Mesendoderm (in vitro differentiated cells): ENCODE measurements at regions not wholly inside any gene's neighbourhood (a gene's known extent, or its start where the extent isn't known, plus 50 kb on each side); places are given as distances from the start of the nearest gene placed in this dataset.

Source experiments
- DNase-seq: peaks from one replicate; pipeline ENCODE4 v3.0.0; 2013
- H2AK5ac ChIP-seq: 2 replicates; pipeline ENCODE4 v1.6.1; 2013; ENCODE audit warnings: low read length, inconsistent platforms
- H2BK120ac ChIP-seq: 2 replicates; pipeline ENCODE4 v1.6.1; 2013; ENCODE audit warnings: low read depth, mild to moderate bottlenecking, low read length, moderate library complexity, mixed read lengths
- H2BK15ac ChIP-seq: replicated peaks from 2 replicates; pipeline ENCODE4 v1.6.1; 2013; ENCODE audit warnings: low read depth, mild to moderate bottlenecking, moderate library complexity
- H2BK5ac ChIP-seq: 2 replicates; pipeline ENCODE4 v1.6.1; 2013; ENCODE audit warnings: low read length, inconsistent platforms
- H3K18ac ChIP-seq: 2 replicates; pipeline ENCODE4 v1.6.1; 2013; ENCODE audit warnings: mild to moderate bottlenecking, low read length, mixed read lengths
- H3K23ac ChIP-seq: one replicate; pipeline ENCODE4 v1.6.1; 2013; ENCODE audit warnings: low read length
- H3K27ac ChIP-seq: 2 replicates; pipeline ENCODE4 v1.5.1; 2013; ENCODE audit warnings: low read depth, mild to moderate bottlenecking, inconsistent platforms, low read length, moderate library complexity
- H3K27me3 ChIP-seq: 2 replicates; pipeline ENCODE4 v1.6.1; 2013; ENCODE audit warnings: low read length, control low read depth, mild to moderate bottlenecking, inconsistent platforms; ENCODE audit not compliant: insufficient read depth, poor library complexity
- H3K36me3 ChIP-seq: 2 replicates; pipeline ENCODE4 v1.6.1; 2013; ENCODE audit warnings: low read length, inconsistent platforms; ENCODE audit not compliant: control insufficient read depth, insufficient read depth
- H3K4ac ChIP-seq: one replicate; pipeline ENCODE4 v1.6.1; 2013; ENCODE audit warnings: low read depth, mild to moderate bottlenecking, low read length, moderate library complexity
- H3K4me1 ChIP-seq: 2 replicates; pipeline ENCODE4 v1.6.1; 2013; ENCODE audit warnings: low read depth, low read length, inconsistent platforms; ENCODE audit not compliant: control insufficient read depth
- H3K4me2 ChIP-seq: 2 replicates; pipeline ENCODE4 v1.6.1; 2013; ENCODE audit warnings: low read length
- H3K4me3 ChIP-seq: 2 replicates; pipeline ENCODE4 v1.5.1; 2013; ENCODE audit warnings: mild to moderate bottlenecking, low read length
- H3K56ac ChIP-seq: one replicate; pipeline ENCODE4 v1.6.1; 2013; ENCODE audit warnings: low read length
- H3K79me1 ChIP-seq: 2 replicates; pipeline ENCODE4 v1.6.1; 2013; ENCODE audit warnings: low read length, inconsistent platforms
- H3K79me2 ChIP-seq: 2 replicates; pipeline ENCODE4 v1.6.1; 2013; ENCODE audit warnings: mild to moderate bottlenecking, low read length; ENCODE audit not compliant: control insufficient read depth, insufficient read depth
- H3K9ac ChIP-seq: 2 replicates; pipeline ENCODE4 v1.6.1; 2013; ENCODE audit warnings: low read length, inconsistent platforms
- H4K5ac ChIP-seq: one replicate; pipeline ENCODE4 v1.6.1; 2013; ENCODE audit warnings: low read length
- H4K8ac ChIP-seq: one replicate; pipeline ENCODE4 v1.6.1; 2013; ENCODE audit warnings: low read depth, mild to moderate bottlenecking, control low read depth, low read length, moderate library complexity
- WGBS: extraction: QIAGEN DNeasy Blood & Tissue Kit; methylation state at CpG from one replicate; pipeline ENCODE4 v1.1.7; 2013; ENCODE audit warnings: low lambda C conversion rate, missing lambda C conversion rate; ENCODE audit not compliant: insufficient coverage; ENCODE audit errors: extremely low coverage; 5-methylcytosine and 5-hydroxymethylcytosine counted together

GRCh38 chrX:68909945-68910344, 81.1 kb downstream of the EFNB1 start:
- no peak overlapping the region for H3K18ac ChIP-seq
- no peaks in the 10 kb centered on the region for H3K27me3 ChIP-seq
- no CpG with 5 or more reads among the region's 2 CpGs for WGBS

DNA sequence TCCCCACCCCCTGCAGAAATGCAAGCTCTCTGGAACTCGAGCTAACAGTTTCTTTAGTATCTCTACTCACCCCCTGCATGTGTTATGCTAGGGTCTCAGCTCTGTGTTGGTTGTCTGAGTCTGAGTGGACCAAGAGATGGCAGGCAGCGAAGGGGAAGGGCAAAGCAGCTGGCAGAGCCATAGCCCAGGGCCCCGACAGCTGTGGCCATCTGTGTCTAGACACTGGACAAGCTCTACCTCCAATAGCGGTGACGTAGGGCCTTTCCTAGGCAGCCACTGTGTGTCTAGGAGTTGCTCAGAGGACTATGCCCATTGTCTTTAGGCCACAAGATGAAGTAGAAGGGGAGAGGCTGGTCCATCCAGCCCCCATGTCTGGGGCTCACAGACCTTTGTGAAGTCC, 79.2 kb downstream of the EFNB1 start:
- WGBS = no CpG with 5 or more reads among the region's 5 CpGs
- Histone ChIP-seq H2AK5ac (no peak overlapping the region), H3K27me3 (no peaks in the 10 kb centered on the region), H2BK120ac (no peak overlapping the region), H3K4ac (no peak overlapping the region), H3K56ac (no peak overlapping the region), H2BK15ac (no peak overlapping the region), H3K9ac (no peak overlapping the region), H3K79me2 (no peaks in the 10 kb centered on the region), H3K23ac (no peak overlapping the region), H3K18ac (no peak overlapping the region), H4K5ac (no peak overlapping the region), H3K27ac (no peak overlapping the region), H3K4me3 (no peak overlapping the region), H3K4me2 (no peak overlapping the region), H3K36me3 (no peaks in the 10 kb centered on the region), H4K8ac (no peak overlapping the region), H2BK5ac (no peak overlapping the region), H3K79me1 (no peaks in the 10 kb centered on the region), H3K4me1 (no peaks in the 10 kb centered on the region)
- DNase-seq = no peak

More at GRCh38 chrX:68909945-68910344, 81.1 kb downstream of the EFNB1 start:
- H3K27ac ChIP-seq = no peak overlapping the region
- H3K23ac ChIP-seq = no peak overlapping the region
- H3K4me1 ChIP-seq = no peaks in the 10 kb centered on the region
- no peaks in the 10 kb centered on the region for H3K36me3 ChIP-seq
- H3K4me3 ChIP-seq = no peak overlapping the region
- H3K9ac ChIP-seq = no peak overlapping the region
- H3K56ac ChIP-seq = no peak overlapping the region
- H4K5ac ChIP-seq = no peak overlapping the region
- no peak overlapping the region for H2BK15ac ChIP-seq
- H2BK5ac ChIP-seq = no peak overlapping the region
- no peak overlapping the region for H3K4ac ChIP-seq
- no peak overlapping the region for H2AK5ac ChIP-seq
- DNase-seq = no peak
- no peaks in the 10 kb centered on the region for H3K79me2 ChIP-seq
- H2BK120ac ChIP-seq = no peak overlapping the region
- no peak overlapping the region for H3K4me2 ChIP-seq
- H3K79me1 ChIP-seq = no peaks in the 10 kb centered on the region
- H4K8ac ChIP-seq = no peak overlapping the region

- Histone ChIP-seq H2BK15ac (no peak overlapping the region), H2BK5ac (no peak overlapping the region), H4K5ac (no peak overlapping the region), H3K4ac (no peak overlapping the region), H3K18ac (no peak overlapping the region), H4K8ac (no peak overlapping the region), H3K4me2 (no peak overlapping the region), H3K36me3 (no peaks in the 10 kb centered on the region), H3K27ac (no peak overlapping the region), H3K79me2 (no peaks in the 10 kb centered on the region), H3K4me1 (no peaks in the 10 kb centered on the region), H3K9ac (no peak overlapping the region), H2AK5ac (no peak overlapping the region), H2BK120ac (no peak overlapping the region), H3K23ac (no peak overlapping the region), H3K4me3 (no peak overlapping the region), H3K27me3 (no peaks in the 10 kb centered on the region), H3K56ac (no peak overlapping the region), H3K79me1 (no peaks in the 10 kb centered on the region)
- DNase-seq = no peak
- no CpG with 5 or more reads among the region's 9 CpGs for WGBS
Measured at GRCh38 chrX:68902706-68903504, 74.1 kb downstream of the EFNB1 start.

DNA sequence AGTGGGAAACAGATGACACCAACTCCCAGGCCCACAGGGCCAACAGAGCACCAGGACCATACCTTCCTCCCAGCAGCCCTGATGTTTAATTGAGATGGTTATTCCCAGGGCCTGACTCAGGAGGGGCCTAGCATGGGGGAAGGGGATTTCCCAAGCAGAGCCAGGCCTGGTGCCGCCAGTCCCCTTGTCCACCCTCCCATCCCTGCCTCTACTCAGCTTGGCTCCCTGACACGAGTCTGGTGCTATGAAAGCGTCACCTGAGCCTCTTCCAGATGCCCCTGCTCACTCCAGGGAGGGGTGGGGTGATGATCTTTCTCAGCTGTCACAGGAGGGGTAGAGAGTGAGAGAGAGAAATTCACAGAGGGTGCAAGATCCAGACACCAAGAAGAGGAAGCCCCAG, 72.7 kb downstream of the EFNB1 start:
- no peaks in the 10 kb centered on the region for H3K4me1 ChIP-seq
- no peak overlapping the region for H3K18ac ChIP-seq
- no peaks in the 10 kb centered on the region for H3K36me3 ChIP-seq
- H3K79me2 ChIP-seq = no peaks in the 10 kb centered on the region
- no peak overlapping the region for H3K9ac ChIP-seq
- H2AK5ac ChIP-seq = no peak overlapping the region
- H3K4me3 ChIP-seq = no peak overlapping the region
- H2BK5ac ChIP-seq = no peak overlapping the region
- H3K4me2 ChIP-seq = no peak overlapping the region
- H3K27me3 ChIP-seq = no peaks in the 10 kb centered on the region
- H3K56ac ChIP-seq = no peak overlapping the region
- no CpG with 5 or more reads among the region's 3 CpGs for WGBS
- no peak overlapping the region for H3K27ac ChIP-seq
- no peak overlapping the region for H4K5ac ChIP-seq
- DNase-seq = no peak
- no peak overlapping the region for H2BK120ac ChIP-seq
- no peak overlapping the region for H3K4ac ChIP-seq
- no peak overlapping the region for H3K23ac ChIP-seq
- H3K79me1 ChIP-seq = no peaks in the 10 kb centered on the region
- H4K8ac ChIP-seq = no peak overlapping the region
- H2BK15ac ChIP-seq = no peak overlapping the region

DNA sequence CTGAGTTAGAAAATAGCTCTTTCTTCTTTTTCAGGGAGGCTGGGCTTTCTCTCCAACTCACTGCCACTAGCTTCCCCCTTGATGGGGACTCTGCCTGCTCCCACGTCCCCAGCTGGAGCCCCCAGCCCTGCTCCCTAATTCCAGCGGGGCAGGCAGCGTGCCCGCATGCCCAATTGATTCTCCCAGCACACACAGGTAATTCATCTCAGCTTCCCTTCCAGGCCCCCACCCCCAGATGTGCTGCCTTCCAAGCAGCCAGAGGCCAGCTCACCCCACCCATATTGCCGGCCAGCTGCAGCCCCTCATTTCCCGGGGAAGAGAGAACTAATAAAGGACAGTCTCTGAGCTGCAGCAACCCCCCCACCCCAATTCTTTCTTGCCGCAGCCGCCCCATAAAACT, 69.8 kb downstream of the EFNB1 start:
- Histone ChIP-seq H3K79me1 (no peaks in the 10 kb centered on the region), H3K4ac (no peak overlapping the region), H4K5ac (no peak overlapping the region), H3K18ac (no peak overlapping the region), H3K56ac (no peak overlapping the region), H2BK5ac (no peak overlapping the region), H3K27me3 (no peaks in the 10 kb centered on the region), H3K79me2 (no peaks in the 10 kb centered on the region), H2AK5ac (no peak overlapping the region), H3K27ac (no peak overlapping the region), H3K23ac (no peak overlapping the region), H4K8ac (no peak overlapping the region), H3K9ac (no peak overlapping the region), H3K4me2 (no peak overlapping the region), H3K4me1 (no peaks in the 10 kb centered on the region), H3K36me3 (no peaks in the 10 kb centered on the region), H2BK15ac (no peak overlapping the region), H2BK120ac (no peak overlapping the region), H3K4me3 (no peak overlapping the region)
- no CpG with 5 or more reads among the region's 8 CpGs for WGBS
- DNase-seq = no peak
